ENCODE measurements at regions not wholly inside any gene's neighbourhood (a gene's known extent, or its start where the extent isn't known, plus 50 kb on each side); places are given as distances from the start of the nearest gene placed in this dataset.

DNA sequence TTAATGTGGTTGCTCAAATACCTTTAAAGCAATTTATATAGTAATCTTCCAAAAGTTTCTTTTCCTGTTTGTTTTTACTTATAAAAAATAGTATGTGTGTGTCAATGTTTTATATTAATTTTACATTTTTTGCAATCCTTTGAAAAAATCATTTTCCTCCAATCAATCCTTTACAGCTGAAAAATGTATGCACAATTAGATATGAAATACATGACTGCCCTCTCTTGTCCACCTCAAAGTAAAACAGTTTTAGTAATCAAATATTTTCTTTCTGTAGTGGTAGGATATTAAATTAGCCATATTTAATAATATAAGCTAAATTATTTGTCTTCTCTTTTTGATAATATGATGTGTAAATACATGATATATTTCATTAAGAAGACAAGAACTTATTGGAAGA is 269.9 kb downstream of the ADAMTS20 start:
- ATAC-seq = no peak
- H3K9me3 Mint-ChIP-seq = peaks cover 0 to 3% (median 0%) of the 10 kb centered on the region in 11 donors

DNA sequence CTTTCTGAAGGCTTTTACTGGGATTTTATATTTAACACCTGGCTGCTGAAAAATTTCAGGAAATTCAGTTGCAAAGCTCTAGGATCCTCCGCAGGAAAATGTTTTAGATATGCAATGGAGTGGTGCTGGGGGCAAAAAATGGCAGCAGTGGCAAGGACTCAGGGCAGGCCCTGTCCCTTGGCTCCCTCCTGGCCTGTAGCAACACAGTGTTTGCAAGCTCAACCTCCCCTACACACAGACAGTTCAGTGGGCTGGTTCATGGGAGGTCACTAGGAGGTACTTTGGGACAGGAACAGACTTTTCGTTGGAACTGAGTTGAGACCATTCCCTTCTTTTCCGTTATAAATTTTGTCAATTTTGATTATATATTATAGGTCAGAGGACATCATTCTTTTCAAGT is 270.4 kb downstream of the ADAMTS20 start:
- intact Hi-C loops (cut with micrococcal nuclease) = no loop called here

More for the DNA sequence above, 269.9 kb downstream of the ADAMTS20 start:
- no peak overlapping the region for H3K27ac Mint-ChIP-seq
- H3K9me3 ChIP-seq (ENCODE audit: control insufficient read depth in 2 of 3, low read length in 3 of 3) = no peaks in the 10 kb centered on the region
- H3K4me3 Mint-ChIP-seq = no peak overlapping the region
- H3K4me1 ChIP-seq (ENCODE audit: control insufficient read depth in 2 of 2, insufficient read depth in 2 of 2, low read length in 2 of 2) = no peaks in the 10 kb centered on the region
- no peak for DNase-seq
- H3K27ac ChIP-seq (ENCODE audit: low read depth, low read length) = no peak overlapping the region
- H3K4me3 ChIP-seq (ENCODE audit: low read length) = no peak overlapping the region
- H3K36me3 ChIP-seq (ENCODE audit: control insufficient read depth in 2 of 3, insufficient read depth in 3 of 3, low read length in 3 of 3) = no peaks in the 10 kb centered on the region
- intact Hi-C loops (cut with micrococcal nuclease) = no loop called here
- POLR2A ChIA-PET = no interaction called here
- H3K27me3 ChIP-seq (ENCODE audit: control insufficient read depth in 2 of 2, insufficient read depth in 2 of 2, low read length in 2 of 2) = no peaks in the 10 kb centered on the region
- peaks cover 0 to 3% (median 0%) of the 10 kb centered on the region in 5 donors for H3K36me3 Mint-ChIP-seq
- CTCF ChIA-PET = no interaction called here
- H3K27me3 Mint-ChIP-seq = no peaks in the 10 kb centered on the region
- H3K4me1 Mint-ChIP-seq = no peaks in the 10 kb centered on the region

DNA sequence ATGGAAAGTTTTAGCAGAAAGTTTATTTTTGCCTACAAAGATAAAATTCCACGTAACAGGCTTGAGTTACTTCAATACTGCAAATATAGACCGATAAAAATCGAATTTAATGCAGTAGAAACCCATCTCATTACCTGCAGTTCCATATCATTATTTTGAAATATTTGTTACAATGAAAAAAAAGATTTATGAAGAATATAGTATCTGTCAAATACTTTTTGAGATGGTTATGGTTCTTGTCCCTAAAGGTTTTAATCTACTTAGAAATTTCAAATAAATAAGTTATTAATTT is 273.5 kb downstream of the ADAMTS20 start:
- Histone ChIP-seq H3K36me3 (ENCODE audit: control insufficient read depth in 2 of 3, insufficient read depth in 3 of 3, low read length in 3 of 3) (no peaks in the 10 kb centered on the region), H3K27ac (ENCODE audit: low read depth, low read length) (no peak overlapping the region), H3K4me1 (ENCODE audit: control insufficient read depth in 2 of 2, insufficient read depth in 2 of 2, low read length in 2 of 2) (no peaks in the 10 kb centered on the region), H3K9me3 (ENCODE audit: control insufficient read depth in 2 of 3, low read length in 3 of 3) (no peaks in the 10 kb centered on the region), H3K27me3 (ENCODE audit: control insufficient read depth in 2 of 2, insufficient read depth in 2 of 2, low read length in 2 of 2) (no peaks in the 10 kb centered on the region), H3K4me3 (ENCODE audit: low read length) (no peak overlapping the region)
- intact Hi-C loops (cut with micrococcal nuclease) = no loop called here
- CTCF ChIA-PET = no interaction called here
- no peak overlapping the region for H3K27ac Mint-ChIP-seq
- DNase-seq (no peak), ATAC-seq (no peak)
- no peak overlapping the region for H3K4me3 Mint-ChIP-seq
- H3K27me3 Mint-ChIP-seq = no peaks in the 10 kb centered on the region
- H3K9me3 Mint-ChIP-seq = peaks cover 0 to 3% (median 0%) of the 10 kb centered on the region in 11 donors
- no peaks in the 10 kb centered on the region for H3K4me1 Mint-ChIP-seq
- peaks cover 0 to 3% (median 0%) of the 10 kb centered on the region in 5 donors for H3K36me3 Mint-ChIP-seq
- POLR2A ChIA-PET = no interaction called here

More for the DNA sequence above, 270.4 kb downstream of the ADAMTS20 start:
- Histone ChIP-seq H3K27me3 (ENCODE audit: control insufficient read depth in 2 of 2, insufficient read depth in 2 of 2, low read length in 2 of 2) (no peaks in the 10 kb centered on the region), H3K36me3 (ENCODE audit: control insufficient read depth in 2 of 3, insufficient read depth in 3 of 3, low read length in 3 of 3) (no peaks in the 10 kb centered on the region), H3K27ac (ENCODE audit: low read depth, low read length) (no peak overlapping the region), H3K4me1 (ENCODE audit: control insufficient read depth in 2 of 2, insufficient read depth in 2 of 2, low read length in 2 of 2) (no peaks in the 10 kb centered on the region), H3K9me3 (ENCODE audit: control insufficient read depth in 2 of 3, low read length in 3 of 3) (no peaks in the 10 kb centered on the region), H3K4me3 (ENCODE audit: low read length) (no peak overlapping the region)
- Mint-ChIP-seq H3K27ac (no peak overlapping the region), H3K9me3 (peaks cover 0 to 3% (median 0%) of the 10 kb centered on the region in 11 donors), H3K36me3 (peaks cover 0 to 3% (median 0%) of the 10 kb centered on the region in 5 donors), H3K27me3 (no peaks in the 10 kb centered on the region), H3K4me3 (no peak overlapping the region), H3K4me1 (no peaks in the 10 kb centered on the region)
- ChIA-PET POLR2A (no interaction called here), CTCF (no interaction called here)
- DNase-seq (no peak), ATAC-seq (no peak)

DNA sequence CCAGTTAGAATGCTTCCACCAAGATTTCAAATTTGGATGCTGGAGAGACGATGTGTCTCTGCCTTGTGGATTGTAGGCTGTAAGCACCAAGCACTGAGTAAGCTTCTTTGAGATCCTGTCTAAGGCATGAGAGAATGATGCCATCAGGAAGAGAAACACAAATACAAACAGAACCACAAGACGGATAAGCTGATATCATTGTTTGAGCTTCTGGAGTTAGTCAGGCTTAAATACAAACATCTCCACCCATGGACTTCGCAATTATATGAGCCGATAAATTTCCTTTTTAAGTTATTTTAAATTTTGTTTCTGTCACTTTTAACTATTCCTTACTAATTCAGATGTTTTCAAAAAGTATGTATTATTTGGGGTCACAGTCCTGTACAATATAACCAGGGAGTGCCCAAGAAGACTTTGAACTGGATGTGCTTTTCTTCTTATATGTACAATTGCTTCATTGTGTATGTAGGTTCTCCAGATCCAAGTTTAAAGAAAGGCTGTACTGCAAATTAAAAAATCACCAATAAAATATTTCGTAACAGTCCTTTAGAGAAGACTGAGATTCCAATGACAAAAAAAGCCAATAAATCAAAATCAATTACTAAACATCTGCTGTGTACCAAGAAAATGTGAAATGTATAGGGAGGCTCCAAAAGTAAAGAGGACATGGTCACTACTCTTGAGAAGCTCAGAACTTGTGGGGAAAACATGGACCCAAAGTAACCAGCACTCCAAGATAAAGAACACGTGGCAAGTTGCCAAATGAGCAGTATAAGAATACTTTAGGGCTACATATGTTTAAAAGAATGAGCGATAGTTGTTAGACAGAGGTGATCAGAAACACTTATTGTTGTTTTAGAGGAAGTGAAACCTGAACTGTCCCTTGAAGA is 274.1 kb downstream of the ADAMTS20 start:
- Histone ChIP-seq H3K27me3 (ENCODE audit: control insufficient read depth in 2 of 2, insufficient read depth in 2 of 2, low read length in 2 of 2) (no peaks in the 10 kb centered on the region), H3K4me1 (ENCODE audit: control insufficient read depth in 2 of 2, insufficient read depth in 2 of 2, low read length in 2 of 2) (no peaks in the 10 kb centered on the region), H3K36me3 (ENCODE audit: control insufficient read depth in 2 of 3, insufficient read depth in 3 of 3, low read length in 3 of 3) (no peaks in the 10 kb centered on the region), H3K27ac (ENCODE audit: low read depth, low read length) (no peak overlapping the region), H3K9me3 (ENCODE audit: control insufficient read depth in 2 of 3, low read length in 3 of 3) (no peaks in the 10 kb centered on the region), H3K4me3 (ENCODE audit: low read length) (no peak overlapping the region)
- no peaks in the 10 kb centered on the region for H3K27me3 Mint-ChIP-seq
- intact Hi-C loops (cut with micrococcal nuclease) = no loop called here
- no peak overlapping the region for H3K27ac Mint-ChIP-seq
- peaks cover 0 to 3% (median 0%) of the 10 kb centered on the region in 5 donors for H3K36me3 Mint-ChIP-seq
- DNase-seq = no peak
- ChIA-PET POLR2A (no interaction called here), CTCF (no interaction called here)
- no peak for ATAC-seq
- no peaks in the 10 kb centered on the region for H3K4me1 Mint-ChIP-seq
- peaks cover 0 to 3% (median 0%) of the 10 kb centered on the region in 11 donors for H3K9me3 Mint-ChIP-seq
- no peak overlapping the region for H3K4me3 Mint-ChIP-seq

DNA sequence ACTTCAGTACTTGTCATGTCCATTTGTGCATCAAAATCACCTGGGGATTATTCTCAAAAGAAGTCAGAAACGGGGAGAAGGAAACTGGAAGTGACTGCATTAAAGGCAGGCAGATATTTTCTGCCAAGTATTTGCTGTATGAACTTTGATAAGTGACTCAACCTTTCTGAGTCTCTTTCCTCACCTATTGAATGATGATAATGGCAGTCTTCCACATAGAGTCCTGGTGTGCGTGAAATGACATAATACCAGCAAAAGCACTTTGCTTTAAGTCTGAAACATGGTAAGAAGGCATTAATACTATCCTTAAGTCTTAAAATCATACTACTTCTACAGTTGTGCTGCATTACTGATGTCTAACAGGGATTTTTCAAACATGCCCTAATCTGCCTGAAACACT is 278.5 kb downstream of the ADAMTS20 start:
- POLR2A ChIA-PET = interaction anchor here (0.6 kb wide), 1 partner anchor 17 kb away, joined by 3 read pairs; no protein-coding TSS in a partner anchor
- no peaks in the 10 kb centered on the region for H3K4me1 Mint-ChIP-seq
- Histone ChIP-seq H3K4me1 (ENCODE audit: control insufficient read depth in 2 of 2, insufficient read depth in 2 of 2, low read length in 2 of 2) (no peaks in the 10 kb centered on the region), H3K27me3 (ENCODE audit: control insufficient read depth in 2 of 2, insufficient read depth in 2 of 2, low read length in 2 of 2) (no peaks in the 10 kb centered on the region), H3K4me3 (ENCODE audit: low read length) (no peak overlapping the region), H3K9me3 (ENCODE audit: control insufficient read depth in 2 of 3, low read length in 3 of 3) (no peaks in the 10 kb centered on the region), H3K27ac (ENCODE audit: low read depth, low read length) (no peak overlapping the region), H3K36me3 (ENCODE audit: control insufficient read depth in 2 of 3, insufficient read depth in 3 of 3, low read length in 3 of 3) (no peaks in the 10 kb centered on the region)
- H3K4me3 Mint-ChIP-seq = no peak overlapping the region
- ATAC-seq (no peak), DNase-seq (no peak)
- H3K36me3 Mint-ChIP-seq = no peaks in the 10 kb centered on the region
- intact Hi-C loops (cut with micrococcal nuclease) = no loop called here
- CTCF ChIA-PET = no interaction called here
- H3K27me3 Mint-ChIP-seq = no peaks in the 10 kb centered on the region
- no peak overlapping the region for H3K27ac Mint-ChIP-seq
- peaks cover 0 to 3% (median 0%) of the 10 kb centered on the region in 11 donors for H3K9me3 Mint-ChIP-seq

DNA sequence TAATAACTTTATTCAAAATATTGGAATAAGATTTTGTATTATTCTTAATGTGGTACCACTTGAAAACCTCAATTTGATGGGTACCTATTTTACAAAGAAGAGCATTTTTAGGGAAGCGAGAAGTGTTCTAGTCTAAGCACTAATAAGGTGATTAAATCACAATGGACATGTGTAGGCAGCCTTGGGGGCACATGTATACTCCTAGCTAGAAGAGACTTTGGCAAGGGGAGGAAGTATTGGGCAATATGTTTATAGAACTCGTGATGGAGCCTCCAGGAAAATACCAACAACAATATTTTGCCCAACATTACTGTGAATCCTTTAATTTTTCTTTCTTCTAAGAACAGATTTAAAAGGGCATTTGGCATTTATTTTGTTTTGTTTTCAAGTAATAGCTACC is 280.3 kb downstream of the ADAMTS20 start:
- no peaks in the 10 kb centered on the region for H3K4me1 ChIP-seq (ENCODE audit: control insufficient read depth in 2 of 2, insufficient read depth in 2 of 2, low read length in 2 of 2)
- H3K27me3 ChIP-seq (ENCODE audit: control insufficient read depth in 2 of 2, insufficient read depth in 2 of 2, low read length in 2 of 2) = no peaks in the 10 kb centered on the region
- no peak overlapping the region for H3K27ac ChIP-seq (ENCODE audit: low read depth, low read length)
- no peak overlapping the region for H3K4me3 ChIP-seq (ENCODE audit: low read length)
- H3K36me3 ChIP-seq (ENCODE audit: control insufficient read depth in 2 of 3, insufficient read depth in 3 of 3, low read length in 3 of 3) = no peaks in the 10 kb centered on the region
- CTCF ChIA-PET = no interaction called here
- Mint-ChIP-seq H3K36me3 (no peaks in the 10 kb centered on the region), H3K27me3 (no peaks in the 10 kb centered on the region), H3K9me3 (peaks cover 0 to 2% (median 0%) of the 10 kb centered on the region in 11 donors), H3K4me3 (no peak overlapping the region), H3K4me1 (no peaks in the 10 kb centered on the region), H3K27ac (no peak overlapping the region)
- no peak for DNase-seq
- intact Hi-C loops (cut with micrococcal nuclease) = no loop called here
- no peak for ATAC-seq
- no peaks in the 10 kb centered on the region for H3K9me3 ChIP-seq (ENCODE audit: control insufficient read depth in 2 of 3, low read length in 3 of 3)
- POLR2A ChIA-PET = no interaction called here

DNA sequence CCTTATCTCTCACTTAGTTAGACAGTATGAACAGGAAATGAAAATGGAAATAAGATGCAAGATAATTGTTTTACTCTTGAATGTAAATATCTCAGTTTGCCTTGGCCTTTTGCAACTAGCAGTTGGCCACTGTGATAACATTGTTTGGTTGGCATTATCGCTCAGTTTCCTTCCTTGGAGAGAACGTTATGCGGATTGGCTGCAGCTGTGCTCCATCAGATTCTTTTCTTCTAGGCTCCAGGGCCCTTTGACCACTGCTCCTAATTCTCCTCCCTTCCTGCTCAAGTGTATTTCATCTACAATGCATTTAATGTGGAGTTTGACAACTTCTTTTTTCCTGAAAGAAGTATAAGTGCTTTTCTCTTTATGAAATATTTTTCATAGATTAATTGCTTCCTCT is 284.2 kb downstream of the ADAMTS20 start:
- H3K36me3 ChIP-seq (ENCODE audit: control insufficient read depth in 2 of 3, insufficient read depth in 3 of 3, low read length in 3 of 3) = no peaks in the 10 kb centered on the region
- POLR2A ChIA-PET = no interaction called here
- H3K4me1 Mint-ChIP-seq = no peaks in the 10 kb centered on the region
- H3K9me3 ChIP-seq (ENCODE audit: control insufficient read depth in 2 of 3, low read length in 3 of 3) = no peaks in the 10 kb centered on the region
- no peak for DNase-seq
- no peaks in the 10 kb centered on the region for H3K27me3 Mint-ChIP-seq
- H3K4me1 ChIP-seq (ENCODE audit: control insufficient read depth in 2 of 2, insufficient read depth in 2 of 2, low read length in 2 of 2) = no peaks in the 10 kb centered on the region
- ATAC-seq = no peak
- intact Hi-C loops (cut with micrococcal nuclease) = no loop called here
- no peaks in the 10 kb centered on the region for H3K27me3 ChIP-seq (ENCODE audit: control insufficient read depth in 2 of 2, insufficient read depth in 2 of 2, low read length in 2 of 2)
- peaks cover 0 to 10% (median 2%) of the 10 kb centered on the region in 11 donors for H3K9me3 Mint-ChIP-seq
- H3K4me3 Mint-ChIP-seq = no peak overlapping the region
- H3K4me3 ChIP-seq (ENCODE audit: low read length) = no peak overlapping the region
- CTCF ChIA-PET = no interaction called here
- H3K27ac ChIP-seq (ENCODE audit: low read depth, low read length) = no peak overlapping the region
- H3K36me3 Mint-ChIP-seq = no peaks in the 10 kb centered on the region
- H3K27ac Mint-ChIP-seq = no peak overlapping the region
